Ovary (tissue), 3 donors: ENCODE measurements at regions not wholly inside any gene's neighbourhood (a gene's known extent, or its start where the extent isn't known, plus 50 kb on each side); places are given as distances from the start of the nearest gene placed in this dataset.

ENCODE experiments used
- EP300 ChIP-seq: sonication (generic); formaldehyde crosslinking; IDR thresholded peaks from one replicate; pipeline ENCODE4 v1.6.1; 2017; ENCODE audit warnings: antibody characterized with exemption
- TF ChIP-seq, protein P1 (sequence below), 3 donors: fragments of 450-650 bp in 2 of 3; fragments of 200-600 bp in 1 of 3; IDR thresholded peaks; one replicate each; pipeline versions ENCODE4 v1.5.1 to v1.8.0; 2016 to 2022; ENCODE audit warnings: antibody characterized with exemption in 3 of 3, mild to moderate bottlenecking in 1 of 3
- donor health status: DM: no; HTN: no; CAD: no.

- TF ChIP-seq, protein P1, sequence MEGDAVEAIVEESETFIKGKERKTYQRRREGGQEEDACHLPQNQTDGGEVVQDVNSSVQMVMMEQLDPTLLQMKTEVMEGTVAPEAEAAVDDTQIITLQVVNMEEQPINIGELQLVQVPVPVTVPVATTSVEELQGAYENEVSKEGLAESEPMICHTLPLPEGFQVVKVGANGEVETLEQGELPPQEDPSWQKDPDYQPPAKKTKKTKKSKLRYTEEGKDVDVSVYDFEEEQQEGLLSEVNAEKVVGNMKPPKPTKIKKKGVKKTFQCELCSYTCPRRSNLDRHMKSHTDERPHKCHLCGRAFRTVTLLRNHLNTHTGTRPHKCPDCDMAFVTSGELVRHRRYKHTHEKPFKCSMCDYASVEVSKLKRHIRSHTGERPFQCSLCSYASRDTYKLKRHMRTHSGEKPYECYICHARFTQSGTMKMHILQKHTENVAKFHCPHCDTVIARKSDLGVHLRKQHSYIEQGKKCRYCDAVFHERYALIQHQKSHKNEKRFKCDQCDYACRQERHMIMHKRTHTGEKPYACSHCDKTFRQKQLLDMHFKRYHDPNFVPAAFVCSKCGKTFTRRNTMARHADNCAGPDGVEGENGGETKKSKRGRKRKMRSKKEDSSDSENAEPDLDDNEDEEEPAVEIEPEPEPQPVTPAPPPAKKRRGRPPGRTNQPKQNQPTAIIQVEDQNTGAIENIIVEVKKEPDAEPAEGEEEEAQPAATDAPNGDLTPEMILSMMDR (IDR thresholded peaks at IDR 0.05), result no peak
- TF ChIP-seq EP300, result no peak
Observed at GRCh38 chr11:121814296-121814695, 301.7 kb downstream of the BLID start.
